A549 (cell line): ENCODE measurements at regions not wholly inside any gene's neighbourhood (a gene's known extent, or its start where the extent isn't known, plus 50 kb on each side); places are given as distances from the start of the nearest gene placed in this dataset.

ENCODE experiments used
- ATAC-seq, 2 experiments: fragments of 200-7000 bp in 1 of 2; fragments of >200 bp in 1 of 2; cut with Nextera tagmentation in 1 of 2; cut with Tn5 transposase in 1 of 2; 3 replicates each; pipeline versions ENCODE4 v1.8.0 to v1.9.1; 2018 to 2020; ENCODE audit warnings: mild to moderate bottlenecking in 1 of 2, moderate library complexity in 1 of 2
- CTCF ChIA-PET: fragments of 300-600 bp; sonication (Branson Sonifier 250); formaldehyde crosslinking; extraction: SDS; loops from one replicate; lab custom pipeline; 2021; ENCODE audit warnings: antibody characterized with exemption, inconsistent platforms; lab: Yijun Ruan, JAX
- POLR2A ChIA-PET: fragments of 350-600 bp; formaldehyde crosslinking; extraction: SDS; loops from one replicate; lab custom pipeline; 2021; ENCODE audit warnings: antibody characterized with exemption, inconsistent platforms; lab: Yijun Ruan, JAX
- DNase-seq, 2 experiments: peaks; one replicate each; pipeline versions ENCODE4 v3.0.0 to v3.0.0-alpha.2; 2011 to 2016; ENCODE audit warnings: low read depth in 1 of 2, low spot score in 1 of 2
- FAIRE-seq: peaks from 2 replicates; lab custom pipeline; 2011; peaks lifted over from hg19 to GRCh38; lab: Jason Lieb, UNC
- H3K27ac ChIP-seq, 2 experiments: fragments of >200 bp; sonication (Bioruptor Twin); formaldehyde crosslinking; 3 replicates each; pipeline ENCODE4 v1.5.1; 2016 to 2017
- H3K4me1 ChIP-seq: fragments of >200 bp; sonication (Bioruptor Twin); formaldehyde crosslinking; 3 replicates; pipeline ENCODE4 v1.6.1; 2016
- H3K4me2 ChIP-seq: fragments of >200 bp; sonication (Bioruptor Twin); formaldehyde crosslinking; 3 replicates; pipeline ENCODE4 v1.6.1; 2016
- H3K4me3 ChIP-seq: fragments of >200 bp; sonication (Bioruptor Twin); formaldehyde crosslinking; 3 replicates; pipeline ENCODE4 v1.5.1; 2016
- H3K9me3 ChIP-seq: fragments of >200 bp; sonication (Bioruptor Twin); formaldehyde crosslinking; 3 replicates; pipeline ENCODE4 v1.6.1; 2016
- BHLHE40 ChIP-seq: IDR thresholded peaks from 2 replicates; pipeline ENCODE4 v1.6.1; 2012; ENCODE audit warnings: low read depth, low read length, inconsistent platforms
- CHD2 ChIP-seq: fragments of 150-350 bp; IDR thresholded peaks from 2 replicates; pipeline ENCODE4 v1.6.1; 2014; ENCODE audit warnings: low read length; ENCODE audit not compliant: partially characterized antibody
- CTCF ChIP-seq: fragments of >200 bp; sonication (Bioruptor Twin); formaldehyde crosslinking; IDR thresholded peaks from 3 replicates; pipeline ENCODE4 v1.5.1; 2016
- ELK1 ChIP-seq: fragments of 150-350 bp; IDR thresholded peaks from 2 replicates; pipeline ENCODE4 v1.6.1; 2014; ENCODE audit warnings: low read depth, mild to moderate bottlenecking, low read length
- ESRRA ChIP-seq: fragments of 150-350 bp; IDR thresholded peaks from 2 replicates; pipeline ENCODE4 v1.6.1; 2014; ENCODE audit warnings: mild to moderate bottlenecking, low read length, borderline replicate concordance
- HDAC2 ChIP-seq: fragments of 200-600 bp; sonication (generic); IDR thresholded peaks from 2 replicates; pipeline ENCODE4 v1.6.1; 2016
- HES2 ChIP-seq: fragments of >200 bp; sonication (Bioruptor Twin); formaldehyde crosslinking; IDR thresholded peaks from 2 replicates; pipeline ENCODE4 v1.6.1; 2016
- HEYL ChIP-seq: fragments of 250-450 bp; sonication (Bioruptor Pico); IDR thresholded peaks from 2 replicates; pipeline ENCODE4 v1.8.0; 2021; ENCODE audit warnings: mild to moderate bottlenecking, moderate library complexity
- HOXB5 ChIP-seq: fragments of 250-450 bp; sonication (Bioruptor Pico); IDR thresholded peaks from 2 replicates; pipeline ENCODE4 v1.5.0; 2020; ENCODE audit warnings: mild to moderate bottlenecking, moderate library complexity
- MAX ChIP-seq: IDR thresholded peaks from 2 replicates; pipeline ENCODE4 v1.6.1; 2012
- NR3C1 ChIP-seq: fragments of >200 bp; sonication (Bioruptor Twin); formaldehyde crosslinking; IDR thresholded peaks from 3 replicates; pipeline ENCODE4 v1.6.1; 2017
- POLR2AphosphoS2 ChIP-seq: conservative IDR thresholded peaks from 2 replicates; pipeline ENCODE4 v1.6.1; 2012; ENCODE audit warnings: low read length, improper control_type of control experiment, inconsistent platforms
- RAD21 ChIP-seq, 2 experiments: fragments of >200 bp in 1 of 2; sonication (Bioruptor Twin) in 1 of 2; formaldehyde crosslinking in 1 of 2; IDR thresholded peaks in 1 of 2; conservative IDR thresholded peaks in 1 of 2; 2 replicates in 1 of 2; 3 replicates in 1 of 2; pipeline ENCODE4 v1.6.1; 2012 to 2018; ENCODE audit warnings: inconsistent platforms in 1 of 2
- RCOR1 ChIP-seq: fragments of 150-350 bp; IDR thresholded peaks from 2 replicates; pipeline ENCODE4 v1.6.1; 2014; ENCODE audit warnings: antibody characterized with exemption, low read length, low read depth
- REST ChIP-seq: fragments of 200-600 bp; sonication (generic); IDR thresholded peaks from 2 replicates; pipeline ENCODE4 v1.6.1; 2016; ENCODE audit warnings: antibody characterized with exemption, mild to moderate bottlenecking, moderate library complexity
- RFX5 ChIP-seq: fragments of 450-650 bp; IDR thresholded peaks from 2 replicates; pipeline ENCODE4 v1.7.1; 2014; ENCODE audit warnings: antibody characterized with exemption, mild to moderate bottlenecking, moderate library complexity
- SMC3 ChIP-seq: fragments of >200 bp; sonication (Bioruptor Twin); formaldehyde crosslinking; IDR thresholded peaks from 3 replicates; pipeline ENCODE4 v1.6.1; 2018; ENCODE audit warnings: inconsistent platforms
- SREBF2 ChIP-seq: fragments of 450-650 bp; IDR thresholded peaks from 2 replicates; pipeline ENCODE4 v1.6.1; 2014; ENCODE audit warnings: mild to moderate bottlenecking, moderate library complexity
- TFCP2L1 ChIP-seq: fragments of 250-450 bp; sonication (Bioruptor Pico); IDR thresholded peaks from 2 replicates; pipeline ENCODE4 v1.5.0; 2021; ENCODE audit warnings: mild to moderate bottlenecking
- USF2 ChIP-seq: fragments of 450-650 bp; IDR thresholded peaks from 2 replicates; pipeline ENCODE4 v1.6.1; 2014; ENCODE audit warnings: antibody characterized with exemption
- ZC3H11A ChIP-seq: fragments of 450-650 bp; IDR thresholded peaks from 2 replicates; pipeline ENCODE4 v1.6.1; 2014; ENCODE audit warnings: antibody characterized with exemption, mild to moderate bottlenecking
- ZFP36 ChIP-seq: fragments of 450-650 bp; IDR thresholded peaks from 2 replicates; pipeline ENCODE4 v1.6.1; 2014; ENCODE audit warnings: borderline replicate concordance; ENCODE audit not compliant: partially characterized antibody
- WGBS: methylation state at CpG from one replicate; pipeline ENCODE4 v1.1.6; 2017; ENCODE audit errors: missing lambda C conversion rate; 5-methylcytosine and 5-hydroxymethylcytosine counted together

GRCh38 chr6:74073429-74073828 is 377.4 kb downstream of the CD109 start:
- Histone ChIP-seq H3K4me2 (no peak overlapping the region), H3K27ac (no peak overlapping the region), H3K9me3 (no peaks in the 10 kb centered on the region), H3K4me3 (no peak overlapping the region), H3K4me1 (no peaks in the 10 kb centered on the region)
- FAIRE-seq (no peak), DNase-seq (no peak), ATAC-seq (no peak)
- TF ChIP-seq ELK1 (no peak), HES2 (no peak), RAD21 (conservative IDR thresholded peaks at IDR 0.05 in 1 of 2, IDR thresholded peaks at IDR 0.05 in 1 of 2) (no peak), RFX5 (no peak), NR3C1 (no peak), ZFP36 (no peak), USF2 (no peak), SREBF2 (no peak), ZC3H11A (no peak), HDAC2 (no peak), RCOR1 (no peak), SMC3 (no peak), HOXB5 (CRISPR knock-in tag) (no peak), CHD2 (no peak), ESRRA (no peak), MAX (no peak)
- 25% methylated on average over 1 of the region's 1 CpG for WGBS
- CTCF ChIA-PET: no interaction called here
- POLR2A ChIA-PET: no interaction called here

- no peak for DNase-seq
- H3K4me1 ChIP-seq: no peaks in the 10 kb centered on the region
- H3K9me3 ChIP-seq: no peaks in the 10 kb centered on the region
- ATAC-seq: no peak
- H3K27ac ChIP-seq: no peak overlapping the region
- TF ChIP-seq BHLHE40: no peak
- no peak for TF ChIP-seq CTCF
- TF ChIP-seq TFCP2L1: no peak
- no peak for TF ChIP-seq MAX
- no peak for TF ChIP-seq HEYL (CRISPR knock-in tag)
- TF ChIP-seq REST: no peak
- no peak for TF ChIP-seq CHD2
- TF ChIP-seq SREBF2: no peak
- TF ChIP-seq POLR2AphosphoS2: no peak
- ChIA-PET POLR2A (no interaction called here), CTCF (no interaction called here)
- H3K4me2 ChIP-seq: no peak overlapping the region
- H3K4me3 ChIP-seq: no peak overlapping the region
- FAIRE-seq: no peak
Observed at GRCh38 chr6:74071214-74071613, 375.2 kb downstream of the CD109 start.
